Liver (tissue), 8 donors: ENCODE measurements at regions not wholly inside any gene's neighbourhood (a gene's known extent, or its start where the extent isn't known, plus 50 kb on each side); places are given as distances from the start of the nearest gene placed in this dataset.

Source experiments
- DNase-seq: peaks from one replicate; pipeline ENCODE4 v3.0.0-alpha.2; 2017; ENCODE audit warnings: low spot score
- H3K27ac ChIP-seq, 2 donors: one replicate each; pipeline ENCODE4 v1.7.0; 2013; ENCODE audit warnings: inconsistent platforms in 2 of 2, low read length in 2 of 2, control low read depth in 1 of 2, low read depth in 1 of 2, mild to moderate bottlenecking in 1 of 2
- H3K27me3 ChIP-seq, 4 donors: one replicate each; pipeline versions ENCODE4 v1.6.1 to v1.7.0; 2013; ENCODE audit warnings: low read length in 3 of 4, inconsistent platforms in 1 of 4, mild to moderate bottlenecking in 1 of 4, moderate library complexity in 1 of 4; ENCODE audit not compliant: control insufficient read depth in 4 of 4, insufficient read depth in 4 of 4
- H3K36me3 ChIP-seq, 4 donors: one replicate each; pipeline versions ENCODE4 v1.6.1 to v1.7.0; 2013; ENCODE audit warnings: low read length in 3 of 4, mild to moderate bottlenecking in 3 of 4, low read depth in 1 of 4, moderate library complexity in 1 of 4; ENCODE audit not compliant: control insufficient read depth in 4 of 4, insufficient read depth in 3 of 4
- H3K4me1 ChIP-seq, 4 donors: one replicate each; pipeline versions ENCODE4 v1.6.1 to v1.7.0; 2013; ENCODE audit warnings: low read length in 3 of 4, mild to moderate bottlenecking in 3 of 4, moderate library complexity in 1 of 4; ENCODE audit not compliant: control insufficient read depth in 4 of 4, insufficient read depth in 4 of 4
- H3K4me3 ChIP-seq, 3 donors: one replicate each; pipeline versions ENCODE4 v1.6.1 to v1.7.0; 2013; ENCODE audit warnings: low read length in 3 of 3, control low read depth in 1 of 3, low read depth in 1 of 3, mild to moderate bottlenecking in 1 of 3
- H3K9ac ChIP-seq, 2 donors: one replicate each; pipeline ENCODE4 v1.7.0; 2013; ENCODE audit warnings: low read length in 2 of 2, mild to moderate bottlenecking in 2 of 2, moderate library complexity in 2 of 2, control low read depth in 1 of 2, low read depth in 1 of 2
- H3K9me3 ChIP-seq, 4 donors: one replicate each; pipeline versions ENCODE4 v1.6.1 to v1.7.0; 2013; ENCODE audit warnings: low read length in 3 of 4; ENCODE audit not compliant: control insufficient read depth in 4 of 4
- EGR1 ChIP-seq, 2 donors: IDR thresholded peaks; 2 replicates each; pipeline ENCODE4 v1.6.1; 2016 to 2018; ENCODE audit warnings: antibody characterized with exemption in 2 of 2, low read depth in 2 of 2
- FOXA2 ChIP-seq: IDR thresholded peaks from 2 replicates; pipeline ENCODE4 v1.6.1; 2016; ENCODE audit warnings: antibody characterized with exemption
- GABPA ChIP-seq, 2 donors: IDR thresholded peaks in 1 of 2; conservative IDR thresholded peaks in 1 of 2; 2 replicates each; pipeline ENCODE4 v1.6.1; 2016; ENCODE audit warnings: antibody characterized with exemption in 2 of 2, mild to moderate bottlenecking in 1 of 2, moderate library complexity in 1 of 2
- HNF4A ChIP-seq, 2 donors: conservative IDR thresholded peaks; 2 replicates each; pipeline ENCODE4 v1.6.1; 2016; ENCODE audit warnings: antibody characterized with exemption in 2 of 2, mild to moderate bottlenecking in 2 of 2
- HNF4G ChIP-seq: IDR thresholded peaks from 2 replicates; pipeline ENCODE4 v1.6.1; 2016; ENCODE audit warnings: antibody characterized with exemption
- JUND ChIP-seq, 2 donors: IDR thresholded peaks; 2 replicates each; pipeline ENCODE4 v1.6.1; 2016; ENCODE audit warnings: antibody characterized with exemption in 2 of 2
- NR2F2 ChIP-seq: IDR thresholded peaks from 2 replicates; pipeline ENCODE4 v1.6.1; 2016; ENCODE audit warnings: antibody characterized with exemption
- RAD21 ChIP-seq, 2 donors: IDR thresholded peaks; 2 replicates each; pipeline ENCODE4 v1.6.1; 2016; ENCODE audit warnings: antibody characterized with exemption in 2 of 2, mild to moderate bottlenecking in 2 of 2
- RXRA ChIP-seq, 2 donors: IDR thresholded peaks; 2 replicates each; pipeline ENCODE4 v1.6.1; 2017 to 2018; ENCODE audit warnings: antibody characterized with exemption in 2 of 2, mild to moderate bottlenecking in 1 of 2
- SP1 ChIP-seq: IDR thresholded peaks from 2 replicates; pipeline ENCODE4 v1.6.1; 2018; ENCODE audit warnings: antibody characterized with exemption, mild to moderate bottlenecking
- TAF1 ChIP-seq: conservative IDR thresholded peaks from 2 replicates; pipeline ENCODE4 v1.6.1; 2016; ENCODE audit warnings: antibody characterized with exemption, mild to moderate bottlenecking
- YY1 ChIP-seq: IDR thresholded peaks from 2 replicates; pipeline ENCODE4 v1.6.1; 2016; ENCODE audit warnings: antibody characterized with exemption, mild to moderate bottlenecking
- WGBS: extraction: QIAGEN DNeasy Blood & Tissue Kit; methylation state at CpG from one replicate; pipeline ENCODE4 v1.1.7; 2013; 5-methylcytosine and 5-hydroxymethylcytosine counted together
- TF ChIP-seq, protein P1 (sequence below): fragments of 150-350 bp; IDR thresholded peaks from 2 replicates; pipeline ENCODE4 v1.5.1; 2017; ENCODE audit warnings: improper control_type of control experiment, low read depth, low read length; ENCODE audit not compliant: missing input control
- TF ChIP-seq, protein P2 (sequence below): IDR thresholded peaks from 2 replicates; pipeline ENCODE4 v1.6.1; 2016; ENCODE audit warnings: antibody characterized with exemption
- TF ChIP-seq, protein P3 (sequence below): IDR thresholded peaks from 2 replicates; pipeline ENCODE4 v1.6.1; 2016; ENCODE audit warnings: antibody characterized with exemption
- TF ChIP-seq, protein P4 (sequence below): IDR thresholded peaks from 2 replicates; pipeline ENCODE4 v1.6.1; 2016; ENCODE audit warnings: antibody characterized with exemption, mild to moderate bottlenecking
- TF ChIP-seq, protein P5 (sequence below): IDR thresholded peaks from 2 replicates; pipeline ENCODE4 v1.6.1; 2016; ENCODE audit warnings: antibody characterized with exemption
- donor health status: healthy.
- donor health status: healthy.
- donor health status: healthy.
- donor health status: healthy.
- donor health status: healthy.

DNA sequence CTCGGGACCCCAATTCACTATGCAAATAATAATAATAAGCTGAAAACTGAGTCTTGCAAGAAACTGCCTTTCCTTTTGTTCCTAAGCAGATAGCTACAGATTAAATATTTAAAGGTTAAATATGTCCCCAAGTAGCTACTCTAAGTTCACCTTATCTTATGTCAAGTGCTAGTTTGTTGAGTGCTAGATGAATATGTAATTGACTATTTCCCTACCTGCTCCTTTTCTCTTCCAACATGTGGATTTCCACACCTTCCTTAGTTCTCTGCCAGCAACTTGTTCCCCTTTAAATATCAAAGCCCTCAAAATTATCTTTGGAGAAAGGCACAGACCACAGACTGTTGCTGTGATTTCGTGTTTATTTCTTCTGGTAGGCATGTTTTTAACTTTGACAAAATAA lies 709.2 kb upstream of the SLITRK1 start:
- no peak overlapping the region for H3K4me3 ChIP-seq
- no peak for TF ChIP-seq YY1
- TF ChIP-seq RXRA (IDR thresholded peaks at IDR 0.05), result no peak
- TF ChIP-seq, protein P1, sequence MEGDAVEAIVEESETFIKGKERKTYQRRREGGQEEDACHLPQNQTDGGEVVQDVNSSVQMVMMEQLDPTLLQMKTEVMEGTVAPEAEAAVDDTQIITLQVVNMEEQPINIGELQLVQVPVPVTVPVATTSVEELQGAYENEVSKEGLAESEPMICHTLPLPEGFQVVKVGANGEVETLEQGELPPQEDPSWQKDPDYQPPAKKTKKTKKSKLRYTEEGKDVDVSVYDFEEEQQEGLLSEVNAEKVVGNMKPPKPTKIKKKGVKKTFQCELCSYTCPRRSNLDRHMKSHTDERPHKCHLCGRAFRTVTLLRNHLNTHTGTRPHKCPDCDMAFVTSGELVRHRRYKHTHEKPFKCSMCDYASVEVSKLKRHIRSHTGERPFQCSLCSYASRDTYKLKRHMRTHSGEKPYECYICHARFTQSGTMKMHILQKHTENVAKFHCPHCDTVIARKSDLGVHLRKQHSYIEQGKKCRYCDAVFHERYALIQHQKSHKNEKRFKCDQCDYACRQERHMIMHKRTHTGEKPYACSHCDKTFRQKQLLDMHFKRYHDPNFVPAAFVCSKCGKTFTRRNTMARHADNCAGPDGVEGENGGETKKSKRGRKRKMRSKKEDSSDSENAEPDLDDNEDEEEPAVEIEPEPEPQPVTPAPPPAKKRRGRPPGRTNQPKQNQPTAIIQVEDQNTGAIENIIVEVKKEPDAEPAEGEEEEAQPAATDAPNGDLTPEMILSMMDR, result no peak
- TF ChIP-seq, protein P2, sequence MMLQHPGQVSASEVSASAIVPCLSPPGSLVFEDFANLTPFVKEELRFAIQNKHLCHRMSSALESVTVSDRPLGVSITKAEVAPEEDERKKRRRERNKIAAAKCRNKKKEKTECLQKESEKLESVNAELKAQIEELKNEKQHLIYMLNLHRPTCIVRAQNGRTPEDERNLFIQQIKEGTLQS, result no peak
- TF ChIP-seq HNF4A (conservative IDR thresholded peaks at IDR 0.05), result no peak
- no peak for TF ChIP-seq NR2F2
- TF ChIP-seq EGR1 (IDR thresholded peaks at IDR 0.05; ENCODE audit: low read depth in 2 of 2), result no peak
- TF ChIP-seq, protein P3, sequence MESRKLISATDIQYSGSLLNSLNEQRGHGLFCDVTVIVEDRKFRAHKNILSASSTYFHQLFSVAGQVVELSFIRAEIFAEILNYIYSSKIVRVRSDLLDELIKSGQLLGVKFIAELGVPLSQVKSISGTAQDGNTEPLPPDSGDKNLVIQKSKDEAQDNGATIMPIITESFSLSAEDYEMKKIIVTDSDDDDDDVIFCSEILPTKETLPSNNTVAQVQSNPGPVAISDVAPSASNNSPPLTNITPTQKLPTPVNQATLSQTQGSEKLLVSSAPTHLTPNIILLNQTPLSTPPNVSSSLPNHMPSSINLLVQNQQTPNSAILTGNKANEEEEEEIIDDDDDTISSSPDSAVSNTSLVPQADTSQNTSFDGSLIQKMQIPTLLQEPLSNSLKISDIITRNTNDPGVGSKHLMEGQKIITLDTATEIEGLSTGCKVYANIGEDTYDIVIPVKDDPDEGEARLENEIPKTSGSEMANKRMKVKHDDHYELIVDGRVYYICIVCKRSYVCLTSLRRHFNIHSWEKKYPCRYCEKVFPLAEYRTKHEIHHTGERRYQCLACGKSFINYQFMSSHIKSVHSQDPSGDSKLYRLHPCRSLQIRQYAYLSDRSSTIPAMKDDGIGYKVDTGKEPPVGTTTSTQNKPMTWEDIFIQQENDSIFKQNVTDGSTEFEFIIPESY, result no peak
- no peak for TF ChIP-seq SP1
- no peak for TF ChIP-seq TAF1
- TF ChIP-seq JUND (IDR thresholded peaks at IDR 0.05), result no peak
- TF ChIP-seq, protein P4, sequence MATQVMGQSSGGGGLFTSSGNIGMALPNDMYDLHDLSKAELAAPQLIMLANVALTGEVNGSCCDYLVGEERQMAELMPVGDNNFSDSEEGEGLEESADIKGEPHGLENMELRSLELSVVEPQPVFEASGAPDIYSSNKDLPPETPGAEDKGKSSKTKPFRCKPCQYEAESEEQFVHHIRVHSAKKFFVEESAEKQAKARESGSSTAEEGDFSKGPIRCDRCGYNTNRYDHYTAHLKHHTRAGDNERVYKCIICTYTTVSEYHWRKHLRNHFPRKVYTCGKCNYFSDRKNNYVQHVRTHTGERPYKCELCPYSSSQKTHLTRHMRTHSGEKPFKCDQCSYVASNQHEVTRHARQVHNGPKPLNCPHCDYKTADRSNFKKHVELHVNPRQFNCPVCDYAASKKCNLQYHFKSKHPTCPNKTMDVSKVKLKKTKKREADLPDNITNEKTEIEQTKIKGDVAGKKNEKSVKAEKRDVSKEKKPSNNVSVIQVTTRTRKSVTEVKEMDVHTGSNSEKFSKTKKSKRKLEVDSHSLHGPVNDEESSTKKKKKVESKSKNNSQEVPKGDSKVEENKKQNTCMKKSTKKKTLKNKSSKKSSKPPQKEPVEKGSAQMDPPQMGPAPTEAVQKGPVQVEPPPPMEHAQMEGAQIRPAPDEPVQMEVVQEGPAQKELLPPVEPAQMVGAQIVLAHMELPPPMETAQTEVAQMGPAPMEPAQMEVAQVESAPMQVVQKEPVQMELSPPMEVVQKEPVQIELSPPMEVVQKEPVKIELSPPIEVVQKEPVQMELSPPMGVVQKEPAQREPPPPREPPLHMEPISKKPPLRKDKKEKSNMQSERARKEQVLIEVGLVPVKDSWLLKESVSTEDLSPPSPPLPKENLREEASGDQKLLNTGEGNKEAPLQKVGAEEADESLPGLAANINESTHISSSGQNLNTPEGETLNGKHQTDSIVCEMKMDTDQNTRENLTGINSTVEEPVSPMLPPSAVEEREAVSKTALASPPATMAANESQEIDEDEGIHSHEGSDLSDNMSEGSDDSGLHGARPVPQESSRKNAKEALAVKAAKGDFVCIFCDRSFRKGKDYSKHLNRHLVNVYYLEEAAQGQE, result no peak
- TF ChIP-seq RAD21 (IDR thresholded peaks at IDR 0.05), result no peak
- TF ChIP-seq FOXA2, result no peak
- TF ChIP-seq HNF4G, result no peak
- no peaks in the 10 kb centered on the region for H3K36me3 ChIP-seq
- H3K4me1 ChIP-seq, result no peaks in the 10 kb centered on the region
- WGBS, result 26% methylated on average over 2 of the region's 2 CpGs
- no peaks in the 10 kb centered on the region for H3K27me3 ChIP-seq
- H3K9me3 ChIP-seq, result no peaks in the 10 kb centered on the region
- H3K27ac ChIP-seq, result no peak overlapping the region
- no peak overlapping the region for H3K9ac ChIP-seq
- DNase-seq, result no peak

DNA sequence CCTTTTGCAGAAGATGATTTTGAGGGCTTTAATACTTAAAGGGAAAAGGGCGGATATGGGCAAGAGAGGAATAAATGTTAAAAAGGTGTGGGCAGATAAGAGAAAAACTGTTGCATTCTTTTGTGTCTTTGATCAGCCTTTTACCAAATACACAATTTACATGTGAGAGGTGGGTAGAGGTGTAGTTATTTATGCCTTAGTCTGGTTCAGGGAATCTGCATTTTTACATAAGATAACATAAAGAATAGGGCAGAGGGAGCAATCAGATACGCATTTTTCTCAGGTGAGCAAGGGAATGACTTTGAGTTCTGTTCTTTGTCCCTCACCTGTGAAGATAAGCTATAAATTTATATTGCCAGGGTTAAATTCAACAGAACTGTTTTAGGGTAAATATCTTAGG lies 708.4 kb upstream of the SLITRK1 start:
- TF ChIP-seq, protein P5, sequence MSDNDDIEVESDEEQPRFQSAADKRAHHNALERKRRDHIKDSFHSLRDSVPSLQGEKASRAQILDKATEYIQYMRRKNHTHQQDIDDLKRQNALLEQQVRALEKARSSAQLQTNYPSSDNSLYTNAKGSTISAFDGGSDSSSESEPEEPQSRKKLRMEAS, result no peak
- TF ChIP-seq GABPA (IDR thresholded peaks at IDR 0.05 in 1 of 2, conservative IDR thresholded peaks at IDR 0.05 in 1 of 2), result no peak
- no peaks in the 10 kb centered on the region for H3K9me3 ChIP-seq
- no peak overlapping the region for H3K9ac ChIP-seq
- no peak overlapping the region for H3K4me3 ChIP-seq
- no peak overlapping the region for H3K27ac ChIP-seq
- no peaks in the 10 kb centered on the region for H3K4me1 ChIP-seq
- 53% methylated on average over 2 of the region's 2 CpGs for WGBS
- H3K36me3 ChIP-seq, result no peaks in the 10 kb centered on the region
- H3K27me3 ChIP-seq, result no peaks in the 10 kb centered on the region
- no peak for DNase-seq
